ENCODE measurements at regions not wholly inside any gene's neighbourhood (a gene's known extent, or its start where the extent isn't known, plus 50 kb on each side); places are given as distances from the start of the nearest gene placed in this dataset.

DNA sequence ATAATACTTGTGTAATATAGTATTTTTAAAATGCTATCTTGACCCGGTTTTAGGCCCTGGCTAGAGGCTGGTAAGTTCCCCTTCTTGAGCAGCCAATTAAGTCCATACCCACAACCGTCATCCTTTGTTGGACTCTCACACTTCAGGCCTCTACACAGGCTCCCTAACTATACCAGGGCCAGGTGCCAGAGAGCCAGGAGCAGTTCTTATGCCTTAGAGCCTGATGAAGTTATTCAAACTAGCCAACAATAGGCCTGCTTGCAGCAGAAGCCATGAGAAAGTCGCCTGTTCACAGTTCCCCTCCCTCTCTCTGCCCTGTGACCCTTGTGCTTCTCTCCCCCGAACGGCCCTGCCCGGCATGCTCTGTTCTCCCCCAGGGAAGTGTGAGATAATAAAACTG is 454.2 kb upstream of the KLHL29 start:
- TF ChIP-seq ZBTB21 (tag by site-specific recombination; IDR thresholded peaks at IDR 0.05) (no peak), ZNF350 (tag by site-specific recombination; IDR thresholded peaks at IDR 0.05) (no peak), SALL2 (tag by site-specific recombination; IDR thresholded peaks at IDR 0.05; ENCODE audit: borderline replicate concordance) (no peak), HOXC10 (CRISPR knock-in tag; IDR thresholded peaks at IDR 0.05) (no peak), SP7 (tag by site-specific recombination; IDR thresholded peaks at IDR 0.05) (no peak), ZNF658 (tag by site-specific recombination; IDR thresholded peaks at IDR 0.05) (no peak), ZNF626 (tag by site-specific recombination; IDR thresholded peaks at IDR 0.05) (no peak), TCF7L2 (IDR thresholded peaks at IDR 0.05; ENCODE audit: borderline replicate concordance, low read depth, low read length) (no peak)
- TF ChIP-seq, protein P1, sequence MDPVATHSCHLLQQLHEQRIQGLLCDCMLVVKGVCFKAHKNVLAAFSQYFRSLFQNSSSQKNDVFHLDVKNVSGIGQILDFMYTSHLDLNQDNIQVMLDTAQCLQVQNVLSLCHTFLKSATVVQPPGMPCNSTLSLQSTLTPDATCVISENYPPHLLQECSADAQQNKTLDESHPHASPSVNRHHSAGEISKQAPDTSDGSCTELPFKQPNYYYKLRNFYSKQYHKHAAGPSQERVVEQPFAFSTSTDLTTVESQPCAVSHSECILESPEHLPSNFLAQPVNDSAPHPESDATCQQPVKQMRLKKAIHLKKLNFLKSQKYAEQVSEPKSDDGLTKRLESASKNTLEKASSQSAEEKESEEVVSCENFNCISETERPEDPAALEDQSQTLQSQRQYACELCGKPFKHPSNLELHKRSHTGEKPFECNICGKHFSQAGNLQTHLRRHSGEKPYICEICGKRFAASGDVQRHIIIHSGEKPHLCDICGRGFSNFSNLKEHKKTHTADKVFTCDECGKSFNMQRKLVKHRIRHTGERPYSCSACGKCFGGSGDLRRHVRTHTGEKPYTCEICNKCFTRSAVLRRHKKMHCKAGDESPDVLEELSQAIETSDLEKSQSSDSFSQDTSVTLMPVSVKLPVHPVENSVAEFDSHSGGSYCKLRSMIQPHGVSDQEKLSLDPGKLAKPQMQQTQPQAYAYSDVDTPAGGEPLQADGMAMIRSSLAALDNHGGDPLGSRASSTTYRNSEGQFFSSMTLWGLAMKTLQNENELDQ (tag by site-specific recombination; IDR thresholded peaks at IDR 0.05; ENCODE audit: low read depth): no peak
- TF ChIP-seq, protein P2, sequence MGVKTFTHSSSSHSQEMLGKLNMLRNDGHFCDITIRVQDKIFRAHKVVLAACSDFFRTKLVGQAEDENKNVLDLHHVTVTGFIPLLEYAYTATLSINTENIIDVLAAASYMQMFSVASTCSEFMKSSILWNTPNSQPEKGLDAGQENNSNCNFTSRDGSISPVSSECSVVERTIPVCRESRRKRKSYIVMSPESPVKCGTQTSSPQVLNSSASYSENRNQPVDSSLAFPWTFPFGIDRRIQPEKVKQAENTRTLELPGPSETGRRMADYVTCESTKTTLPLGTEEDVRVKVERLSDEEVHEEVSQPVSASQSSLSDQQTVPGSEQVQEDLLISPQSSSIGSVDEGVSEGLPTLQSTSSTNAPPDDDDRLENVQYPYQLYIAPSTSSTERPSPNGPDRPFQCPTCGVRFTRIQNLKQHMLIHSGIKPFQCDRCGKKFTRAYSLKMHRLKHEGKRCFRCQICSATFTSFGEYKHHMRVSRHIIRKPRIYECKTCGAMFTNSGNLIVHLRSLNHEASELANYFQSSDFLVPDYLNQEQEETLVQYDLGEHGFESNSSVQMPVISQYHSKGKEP (tag by site-specific recombination; IDR thresholded peaks at IDR 0.05): no peak
- CTCF ChIA-PET: no interaction called here
- H3K4me3 ChIP-seq (ENCODE audit: low read depth, low read length): no peak overlapping the region
- H3K9me3 ChIP-seq (ENCODE audit: control insufficient read depth, insufficient read depth, low read depth, low read length): no peaks in the 10 kb centered on the region
- no peaks in the 10 kb centered on the region for H3K36me3 ChIP-seq (ENCODE audit: control insufficient read depth in 2 of 2, insufficient read depth in 1 of 2, low read length in 2 of 2)
- no peak overlapping the region for H3K27ac ChIP-seq (ENCODE audit: extremely low read depth, low read depth, low read length)
- H3K4me1 ChIP-seq (ENCODE audit: control insufficient read depth, insufficient read depth, low read length): no peaks in the 10 kb centered on the region
- POLR2A ChIA-PET: no interaction called here

DNA sequence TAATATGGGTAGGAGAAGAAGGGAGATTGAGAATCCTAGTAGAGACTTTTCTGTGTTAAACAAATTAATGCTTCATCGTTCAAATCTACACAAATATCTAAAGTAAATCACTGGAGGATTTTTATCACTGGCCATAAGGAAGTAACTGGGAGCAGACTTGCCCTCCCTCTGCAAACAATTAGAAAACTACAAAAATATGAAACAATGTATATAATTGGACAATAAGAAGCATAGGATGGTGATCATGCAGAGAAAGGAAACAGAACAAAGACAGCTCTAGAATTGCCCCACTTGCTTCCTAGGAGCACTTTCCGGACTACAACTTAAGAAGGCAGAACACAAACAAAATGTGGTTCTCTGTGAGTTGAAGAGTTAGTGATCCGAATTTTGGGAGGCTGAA is 452.7 kb upstream of the KLHL29 start:
- Histone ChIP-seq H3K9me3 (ENCODE audit: control insufficient read depth, insufficient read depth, low read depth, low read length) (no peaks in the 10 kb centered on the region), H3K27ac (ENCODE audit: extremely low read depth, low read depth, low read length) (no peak overlapping the region), H3K36me3 (ENCODE audit: control insufficient read depth in 2 of 2, insufficient read depth in 1 of 2, low read length in 2 of 2) (no peaks in the 10 kb centered on the region), H3K4me1 (ENCODE audit: control insufficient read depth, insufficient read depth, low read length) (no peaks in the 10 kb centered on the region), H3K4me3 (ENCODE audit: low read depth, low read length) (no peak overlapping the region)
- POLR2A ChIA-PET: no interaction called here
- CTCF ChIA-PET: interaction anchor here (1.3 kb wide), 1 partner anchor 28 kb away, joined by 5 read pairs; no protein-coding TSS in a partner anchor
- TF ChIP-seq SCRT1 (tag by site-specific recombination; IDR thresholded peaks at IDR 0.05; ENCODE audit: borderline replicate concordance) (no peak), ZNF843 (tag by site-specific recombination; IDR thresholded peaks at IDR 0.05) (no peak), ZNF302 (tag by site-specific recombination; IDR thresholded peaks at IDR 0.05; ENCODE audit: low read depth) (no peak), ZNF510 (tag by site-specific recombination; IDR thresholded peaks at IDR 0.05; ENCODE audit: insufficient replicate concordance) (no peak), ZNF37A (tag by site-specific recombination; IDR thresholded peaks at IDR 0.05) (no peak), ZNF560 (tag by site-specific recombination; IDR thresholded peaks at IDR 0.05; ENCODE audit: borderline replicate concordance) (no peak), ZNF529 (tag by site-specific recombination; IDR thresholded peaks at IDR 0.05; ENCODE audit: insufficient replicate concordance) (no peak)
- TF ChIP-seq, protein P3, sequence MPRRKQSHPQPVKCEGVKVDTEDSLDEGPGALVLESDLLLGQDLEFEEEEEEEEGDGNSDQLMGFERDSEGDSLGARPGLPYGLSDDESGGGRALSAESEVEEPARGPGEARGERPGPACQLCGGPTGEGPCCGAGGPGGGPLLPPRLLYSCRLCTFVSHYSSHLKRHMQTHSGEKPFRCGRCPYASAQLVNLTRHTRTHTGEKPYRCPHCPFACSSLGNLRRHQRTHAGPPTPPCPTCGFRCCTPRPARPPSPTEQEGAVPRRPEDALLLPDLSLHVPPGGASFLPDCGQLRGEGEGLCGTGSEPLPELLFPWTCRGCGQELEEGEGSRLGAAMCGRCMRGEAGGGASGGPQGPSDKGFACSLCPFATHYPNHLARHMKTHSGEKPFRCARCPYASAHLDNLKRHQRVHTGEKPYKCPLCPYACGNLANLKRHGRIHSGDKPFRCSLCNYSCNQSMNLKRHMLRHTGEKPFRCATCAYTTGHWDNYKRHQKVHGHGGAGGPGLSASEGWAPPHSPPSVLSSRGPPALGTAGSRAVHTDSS (tag by site-specific recombination; IDR thresholded peaks at IDR 0.05): no peak

Data from HEK293 (cell line).